ENCODE measurements at regions not wholly inside any gene's neighbourhood (a gene's known extent, or its start where the extent isn't known, plus 50 kb on each side); places are given as distances from the start of the nearest gene placed in this dataset.

- no peaks in the 10 kb centered on the region for H3K27me3 ChIP-seq (ENCODE audit: control insufficient read depth, insufficient read depth, low read length)
- no peak for DNase-seq
- no peaks in the 10 kb centered on the region for H3K36me3 ChIP-seq (replicated peaks; ENCODE audit: control insufficient read depth, insufficient read depth, low read length)
- no peak overlapping the region for H3K4me3 ChIP-seq (ENCODE audit: insufficient read depth, low read depth, low read length)
Measured at GRCh38 chr12:85711735-85712390, 124.3 kb downstream of the RASSF9 start.

- no peaks in the 10 kb centered on the region for H3K27me3 ChIP-seq (ENCODE audit: control insufficient read depth, insufficient read depth, low read length)
- no peak for DNase-seq
- H3K36me3 ChIP-seq (replicated peaks; ENCODE audit: control insufficient read depth, insufficient read depth, low read length) = no peaks in the 10 kb centered on the region
- H3K4me3 ChIP-seq (ENCODE audit: insufficient read depth, low read depth, low read length) = no peak overlapping the region
Measured at GRCh38 chr12:85713373-85713772, 122.8 kb downstream of the RASSF9 start.

- no peak overlapping the region for H3K4me3 ChIP-seq (ENCODE audit: insufficient read depth, low read depth, low read length)
- no peaks in the 10 kb centered on the region for H3K36me3 ChIP-seq (replicated peaks; ENCODE audit: control insufficient read depth, insufficient read depth, low read length)
- H3K27me3 ChIP-seq (ENCODE audit: control insufficient read depth, insufficient read depth, low read length) = no peaks in the 10 kb centered on the region
- DNase-seq = no peak
Measured at GRCh38 chr12:85714425-85714824, 121.8 kb downstream of the RASSF9 start.

GRCh38 chr12:85720308-85721033 lies 115.7 kb downstream of the RASSF9 start:
- H3K36me3 ChIP-seq (replicated peaks; ENCODE audit: control insufficient read depth, insufficient read depth, low read length) = no peaks in the 10 kb centered on the region
- H3K4me3 ChIP-seq (ENCODE audit: insufficient read depth, low read depth, low read length) = no peak overlapping the region
- no peaks in the 10 kb centered on the region for H3K27me3 ChIP-seq (ENCODE audit: control insufficient read depth, insufficient read depth, low read length)
- no peak for DNase-seq

GRCh38 chr12:85725991-85726390 lies 110.2 kb downstream of the RASSF9 start:
- Histone ChIP-seq H3K4me3 (ENCODE audit: insufficient read depth, low read depth, low read length) (no peak overlapping the region), H3K27me3 (ENCODE audit: control insufficient read depth, insufficient read depth, low read length) (no peaks in the 10 kb centered on the region), H3K36me3 (replicated peaks; ENCODE audit: control insufficient read depth, insufficient read depth, low read length) (no peaks in the 10 kb centered on the region)
- peak; percentile 5 for DNase-seq

- Histone ChIP-seq H3K27me3 (ENCODE audit: control insufficient read depth, insufficient read depth, low read length) (no peaks in the 10 kb centered on the region), H3K4me3 (ENCODE audit: insufficient read depth, low read depth, low read length) (no peak overlapping the region), H3K36me3 (replicated peaks; ENCODE audit: control insufficient read depth, insufficient read depth, low read length) (no peaks in the 10 kb centered on the region)
- no peak for DNase-seq
Measured at GRCh38 chr12:85733221-85733840, 102.9 kb downstream of the RASSF9 start.

GRCh38 chr12:85733984-85734383 lies 102.2 kb downstream of the RASSF9 start:
- Histone ChIP-seq H3K4me3 (ENCODE audit: insufficient read depth, low read depth, low read length) (no peak overlapping the region), H3K36me3 (replicated peaks; ENCODE audit: control insufficient read depth, insufficient read depth, low read length) (no peaks in the 10 kb centered on the region), H3K27me3 (ENCODE audit: control insufficient read depth, insufficient read depth, low read length) (no peaks in the 10 kb centered on the region)
- DNase-seq = no peak

GRCh38 chr12:85740186-85740585 lies 96.0 kb downstream of the RASSF9 start:
- H3K36me3 ChIP-seq (replicated peaks; ENCODE audit: control insufficient read depth, insufficient read depth, low read length) = no peaks in the 10 kb centered on the region
- H3K4me3 ChIP-seq (ENCODE audit: insufficient read depth, low read depth, low read length) = no peak overlapping the region
- H3K27me3 ChIP-seq (ENCODE audit: control insufficient read depth, insufficient read depth, low read length) = no peaks in the 10 kb centered on the region
- no peak for DNase-seq

GRCh38 chr12:85741046-85741445 lies 95.2 kb downstream of the RASSF9 start:
- DNase-seq = no peak
- Histone ChIP-seq H3K4me3 (ENCODE audit: insufficient read depth, low read depth, low read length) (no peak overlapping the region), H3K27me3 (ENCODE audit: control insufficient read depth, insufficient read depth, low read length) (no peaks in the 10 kb centered on the region), H3K36me3 (replicated peaks; ENCODE audit: control insufficient read depth, insufficient read depth, low read length) (no peaks in the 10 kb centered on the region)

- no peak overlapping the region for H3K4me3 ChIP-seq (ENCODE audit: insufficient read depth, low read depth, low read length)
Measured at GRCh38 chr12:85747941-85748495, 88.2 kb downstream of the RASSF9 start.

More at GRCh38 chr12:85747941-85748495, 88.2 kb downstream of the RASSF9 start:
- Histone ChIP-seq H3K27me3 (ENCODE audit: control insufficient read depth, insufficient read depth, low read length) (no peaks in the 10 kb centered on the region), H3K36me3 (replicated peaks; ENCODE audit: control insufficient read depth, insufficient read depth, low read length) (no peaks in the 10 kb centered on the region)
- DNase-seq = no peak

All from H7 (cell line).